ENCODE measurements at regions not wholly inside any gene's neighbourhood (a gene's known extent, or its start where the extent isn't known, plus 50 kb on each side); places are given as distances from the start of the nearest gene placed in this dataset.

- TF ChIP-seq CTCF (IDR thresholded peaks at IDR 0.05) (no peak), POLR2A (IDR thresholded peaks at IDR 0.05) (no peak), EP300 (IDR thresholded peaks at IDR 0.05) (no peak)
These were observed 425.7 kb upstream of the FAT1 start for GRCh38 chr4:187149229-187149945.

Data from gastroesophageal sphincter (tissue), 3 donors.